ENCODE measurements at regions not wholly inside any gene's neighbourhood (a gene's known extent, or its start where the extent isn't known, plus 50 kb on each side); places are given as distances from the start of the nearest gene placed in this dataset.

GRCh38 chr11:130625578-130626306 lies 177.3 kb downstream of the ADAMTS15 start:
- H3K4me3 ChIP-seq (ENCODE audit: low read depth, low read length), result no peak overlapping the region
- DNase-seq (ENCODE audit: low read depth, low spot score), result no peak
- ChIA-PET POLR2A (no interaction called here), CTCF (interaction anchor here (1.0 to 2.8 kb wide), 3 partner anchors 10 to 237 kb away, joined by 3 to 7 read pairs (median 3); no protein-coding TSS in a partner anchor)
- TF ChIP-seq CTCF (IDR thresholded peaks at IDR 0.05; ENCODE audit: insufficient read depth, low read length, missing control alignments), result no peak

- POLR2A ChIA-PET, result no interaction called here
- CTCF ChIA-PET, result interaction anchor here (0.8 kb wide), 1 partner anchor 233 kb away, joined by 3 read pairs; no protein-coding TSS in a partner anchor
- no peak overlapping the region for H3K4me3 ChIP-seq (ENCODE audit: low read depth, low read length)
- TF ChIP-seq CTCF (IDR thresholded peaks at IDR 0.05; ENCODE audit: insufficient read depth, low read length, missing control alignments), result no peak
- DNase-seq (ENCODE audit: low read depth, low spot score), result no peak
Observed at GRCh38 chr11:130629039-130629438, 180.6 kb downstream of the ADAMTS15 start.

- no peak for TF ChIP-seq CTCF (IDR thresholded peaks at IDR 0.05; ENCODE audit: insufficient read depth, low read length, missing control alignments)
- H3K4me3 ChIP-seq (ENCODE audit: low read depth, low read length), result no peak overlapping the region
- ChIA-PET CTCF (no interaction called here), POLR2A (interaction anchor here (0.7 kb wide), 1 partner anchor 209 kb away, joined by 3 read pairs; no protein-coding TSS in a partner anchor)
- DNase-seq (ENCODE audit: low read depth, low spot score), result no peak
Observed at GRCh38 chr11:130631119-130631518, 182.7 kb downstream of the ADAMTS15 start.

- TF ChIP-seq CTCF (IDR thresholded peaks at IDR 0.05; ENCODE audit: insufficient read depth, low read length, missing control alignments), result no peak
- POLR2A ChIA-PET, result interaction anchor here (0.7 kb wide), 1 partner anchor 21 kb away, joined by 3 read pairs; no protein-coding TSS in a partner anchor
- no peak overlapping the region for H3K4me3 ChIP-seq (ENCODE audit: low read depth, low read length)
- CTCF ChIA-PET, result interaction anchor here (1.1 to 2.3 kb wide), 2 partner anchors 225 to 229 kb away, joined by 3 to 10 read pairs; no protein-coding TSS in a partner anchor
- DNase-seq (ENCODE audit: low read depth, low spot score), result no peak
Observed at GRCh38 chr11:130633466-130633865, 185.0 kb downstream of the ADAMTS15 start.

DNA sequence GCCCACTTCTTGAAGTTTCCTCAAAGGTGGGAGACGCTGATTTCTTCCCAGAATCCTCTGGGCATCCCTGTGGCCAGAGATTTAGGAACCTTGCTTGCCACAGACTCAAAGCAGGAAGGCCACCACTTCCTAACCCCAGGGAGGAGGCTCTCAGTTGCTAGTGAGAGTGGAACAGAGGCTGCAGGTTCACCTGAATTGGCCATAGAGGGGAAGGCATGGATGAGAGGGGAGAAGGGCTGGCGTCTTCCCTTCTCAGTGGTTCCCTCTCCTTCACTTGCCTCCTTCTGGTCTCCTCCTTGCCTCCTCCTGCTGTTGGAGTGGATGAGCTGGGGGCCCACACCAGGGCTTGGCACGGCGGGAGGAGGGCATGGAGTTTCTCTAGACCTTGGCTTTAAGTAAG lies 185.7 kb downstream of the ADAMTS15 start:
- ChIA-PET POLR2A (interaction anchor here (0.7 kb wide), 1 partner anchor 22 kb away, joined by 3 read pairs; no protein-coding TSS in a partner anchor), CTCF (interaction anchor here (1.3 to 2.3 kb wide), 3 partner anchors 9 to 224 kb away, joined by 4 to 10 read pairs (median 6); no protein-coding TSS in a partner anchor)
- no peak for DNase-seq (ENCODE audit: low read depth, low spot score)
- no peak for TF ChIP-seq CTCF (IDR thresholded peaks at IDR 0.05; ENCODE audit: insufficient read depth, low read length, missing control alignments)
- no peak overlapping the region for H3K4me3 ChIP-seq (ENCODE audit: low read depth, low read length)

- ChIA-PET POLR2A (interaction anchor here (0.6 kb wide), 1 partner anchor 168 kb away, joined by 3 read pairs; no protein-coding TSS in a partner anchor), CTCF (interaction anchor here (1.3 to 2.4 kb wide), 5 partner anchors 8 to 227 kb away, joined by 4 to 12 read pairs (median 7); no protein-coding TSS in a partner anchor)
- no peak overlapping the region for H3K4me3 ChIP-seq (ENCODE audit: low read depth, low read length)
- no peak for TF ChIP-seq CTCF (IDR thresholded peaks at IDR 0.05; ENCODE audit: insufficient read depth, low read length, missing control alignments)
- DNase-seq (ENCODE audit: low read depth, low spot score), result no peak
Observed at GRCh38 chr11:130634961-130635473, 186.6 kb downstream of the ADAMTS15 start.
